ENCODE measurements at regions not wholly inside any gene's neighbourhood (a gene's known extent, or its start where the extent isn't known, plus 50 kb on each side); places are given as distances from the start of the nearest gene placed in this dataset.

- no peak for DNase-seq
- Mint-ChIP-seq H3K27me3 (no peaks in the 10 kb centered on the region), H3K4me1 (no peaks in the 10 kb centered on the region), H3K27ac (no peak overlapping the region), H3K4me3 (no peak overlapping the region), H3K9me3 (peaks cover 49 to 54% of the 10 kb centered on the region in 2 donors)
- ATAC-seq: no peak
Observed at GRCh38 chr3:68173012-68173634, 518.7 kb upstream of the SUCLG2 start.

GRCh38 chr3:68172039-68172438 lies 517.6 kb upstream of the SUCLG2 start:
- Mint-ChIP-seq H3K27me3 (no peaks in the 10 kb centered on the region), H3K4me1 (no peaks in the 10 kb centered on the region), H3K27ac (no peak overlapping the region), H3K4me3 (no peak overlapping the region), H3K9me3 (peaks cover 49 to 54% of the 10 kb centered on the region in 2 donors)
- ATAC-seq (no peak), DNase-seq (no peak)

- DNase-seq: no peak
- H3K27ac Mint-ChIP-seq: no peak overlapping the region
- peaks cover 8% of the 10 kb centered on the region for H3K27me3 Mint-ChIP-seq
- no peaks in the 10 kb centered on the region for H3K9me3 Mint-ChIP-seq
- H3K4me3 Mint-ChIP-seq: no peak overlapping the region
- no peak for ATAC-seq
- no peaks in the 10 kb centered on the region for H3K4me1 Mint-ChIP-seq
Observed at GRCh38 chr3:68163968-68164367, 509.6 kb upstream of the SUCLG2 start.

DNA sequence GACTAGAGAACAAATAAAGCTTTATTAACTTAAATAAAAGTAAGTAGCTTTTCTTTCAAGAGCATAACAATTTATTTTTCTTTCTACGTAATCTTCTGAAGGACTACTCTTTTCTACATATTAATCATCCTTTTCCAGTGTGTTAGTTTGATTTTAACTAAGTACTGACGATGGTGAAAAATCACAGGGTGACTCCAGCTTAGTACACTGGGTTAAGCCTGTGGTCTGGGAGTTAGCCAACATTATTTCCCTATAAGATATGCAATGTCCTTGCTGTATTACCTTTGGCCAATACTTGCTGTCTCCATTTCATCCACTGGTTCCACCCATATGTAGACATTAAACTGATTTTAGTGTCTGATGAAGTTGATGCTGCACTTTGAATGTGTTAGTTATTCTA lies 508.6 kb upstream of the SUCLG2 start:
- peaks cover 8% of the 10 kb centered on the region for H3K27me3 Mint-ChIP-seq
- no peak for DNase-seq
- no peak overlapping the region for H3K4me3 Mint-ChIP-seq
- H3K27ac Mint-ChIP-seq: no peak overlapping the region
- no peaks in the 10 kb centered on the region for H3K9me3 Mint-ChIP-seq
- H3K4me1 Mint-ChIP-seq: no peaks in the 10 kb centered on the region
- ATAC-seq: no peak

DNA sequence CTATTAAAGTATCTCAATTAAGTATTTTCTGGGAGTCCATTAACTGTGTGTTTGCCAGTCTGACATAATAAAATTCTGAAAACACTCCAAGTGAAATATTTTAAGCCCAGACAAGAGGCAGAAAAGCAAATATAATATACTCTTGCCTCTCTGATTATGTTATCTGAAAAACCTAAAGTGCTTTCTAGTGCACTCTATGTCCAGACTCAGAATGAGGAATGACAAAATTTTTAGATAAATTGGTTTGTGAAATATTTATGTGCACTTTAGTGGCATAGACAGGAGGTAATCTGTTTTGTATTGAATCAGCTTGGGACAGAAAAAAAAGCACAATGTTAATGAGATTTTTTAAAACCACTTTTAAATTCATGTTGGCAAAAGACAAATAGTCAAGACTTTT lies 508.2 kb upstream of the SUCLG2 start:
- peaks cover 8% of the 10 kb centered on the region for H3K27me3 Mint-ChIP-seq
- no peaks in the 10 kb centered on the region for H3K4me1 Mint-ChIP-seq
- no peak overlapping the region for H3K4me3 Mint-ChIP-seq
- H3K27ac Mint-ChIP-seq: no peak overlapping the region
- no peak for ATAC-seq
- no peak for DNase-seq
- H3K9me3 Mint-ChIP-seq: no peaks in the 10 kb centered on the region

- no peak for ATAC-seq
- no peak overlapping the region for H3K4me3 Mint-ChIP-seq
- no peaks in the 10 kb centered on the region for H3K4me1 Mint-ChIP-seq
- peaks cover 0 to 4% of the 10 kb centered on the region in 2 donors for H3K9me3 Mint-ChIP-seq
- no peaks in the 10 kb centered on the region for H3K27me3 Mint-ChIP-seq
- no peak for DNase-seq
- no peak overlapping the region for H3K27ac Mint-ChIP-seq
Observed at GRCh38 chr3:68151359-68151758, 496.9 kb upstream of the SUCLG2 start.

GRCh38 chr3:68148447-68148846 lies 494.0 kb upstream of the SUCLG2 start:
- Mint-ChIP-seq H3K27ac (no peak overlapping the region), H3K4me1 (no peaks in the 10 kb centered on the region), H3K9me3 (peaks cover 4 to 8% of the 10 kb centered on the region in 2 donors), H3K27me3 (no peaks in the 10 kb centered on the region), H3K4me3 (no peak overlapping the region)
- DNase-seq: no peak
- no peak for ATAC-seq

- Mint-ChIP-seq H3K27ac (no peak overlapping the region), H3K27me3 (no peaks in the 10 kb centered on the region), H3K4me1 (no peaks in the 10 kb centered on the region), H3K4me3 (no peak overlapping the region), H3K9me3 (peaks cover 5 to 8% of the 10 kb centered on the region in 2 donors)
- DNase-seq (no peak), ATAC-seq (no peak)
Observed at GRCh38 chr3:68142441-68142840, 488.0 kb upstream of the SUCLG2 start.

- H3K9me3 Mint-ChIP-seq: peaks cover 0 to 5% of the 10 kb centered on the region in 2 donors
Observed at GRCh38 chr3:68139897-68140296, 485.5 kb upstream of the SUCLG2 start.

GRCh38 chr3:68136411-68136810 lies 482.0 kb upstream of the SUCLG2 start:
- H3K4me1 Mint-ChIP-seq: no peaks in the 10 kb centered on the region
- DNase-seq: no peak
- no peak for ATAC-seq
- peaks cover 0 to 5% of the 10 kb centered on the region in 2 donors for H3K9me3 Mint-ChIP-seq
- H3K27ac Mint-ChIP-seq: no peak overlapping the region
- no peaks in the 10 kb centered on the region for H3K27me3 Mint-ChIP-seq
- no peak overlapping the region for H3K4me3 Mint-ChIP-seq

More at GRCh38 chr3:68139897-68140296, 485.5 kb upstream of the SUCLG2 start:
- DNase-seq: no peak
- Mint-ChIP-seq H3K27me3 (no peaks in the 10 kb centered on the region), H3K4me3 (no peak overlapping the region), H3K27ac (no peak overlapping the region), H3K4me1 (no peaks in the 10 kb centered on the region)
- ATAC-seq: no peak

- Mint-ChIP-seq H3K4me3 (no peak overlapping the region), H3K27ac (no peak overlapping the region), H3K27me3 (peaks cover 9% of the 10 kb centered on the region), H3K9me3 (peaks cover 0 to 5% of the 10 kb centered on the region in 2 donors), H3K4me1 (no peaks in the 10 kb centered on the region)
- no peak for DNase-seq
- no peak for ATAC-seq
Observed at GRCh38 chr3:68135067-68135466, 480.7 kb upstream of the SUCLG2 start.

DNA sequence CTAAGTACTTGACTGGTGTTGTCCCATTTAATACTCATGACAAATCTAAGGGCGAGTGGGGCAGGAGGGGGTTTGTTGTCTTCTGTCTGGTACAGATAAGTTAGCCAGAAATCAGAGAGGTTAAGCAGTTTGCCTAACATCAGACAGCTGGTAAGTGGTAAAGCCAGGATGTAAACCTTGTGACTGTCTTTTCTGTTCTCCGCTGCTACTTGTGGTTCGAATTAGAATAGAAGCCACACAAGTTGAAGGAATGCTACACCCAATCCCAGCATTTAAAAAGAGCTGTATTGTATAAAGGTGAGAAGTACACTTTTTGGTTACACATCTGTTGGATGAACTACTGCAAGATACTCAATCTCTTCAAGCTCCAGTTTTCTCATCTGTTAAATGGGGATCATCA lies 474.7 kb upstream of the SUCLG2 start:
- DNase-seq: no peak
- no peak for ATAC-seq
- Mint-ChIP-seq H3K9me3 (peaks cover 10% of the 10 kb centered on the region in 2 donors), H3K4me3 (no peak overlapping the region), H3K27me3 (peaks cover 10% of the 10 kb centered on the region), H3K27ac (no peak overlapping the region), H3K4me1 (no peaks in the 10 kb centered on the region)

DNA sequence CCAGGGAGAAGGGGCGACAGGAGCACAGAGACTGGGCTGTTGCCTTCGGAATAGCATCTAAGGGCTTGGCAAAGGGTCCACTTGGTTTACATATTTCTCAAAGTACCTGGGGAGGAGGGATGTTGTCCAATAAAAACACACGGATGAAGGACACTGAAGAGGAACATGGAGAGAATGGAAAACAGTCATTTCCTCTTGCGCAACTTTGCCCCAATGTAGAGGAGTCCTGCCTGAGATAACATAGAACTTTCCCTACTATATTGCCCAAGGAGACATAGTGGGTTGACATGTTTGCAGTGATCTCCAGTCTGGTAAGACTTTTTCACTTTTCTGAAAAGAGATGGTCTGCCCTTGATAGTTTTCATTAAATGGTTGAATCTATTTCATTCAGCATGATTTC lies 468.8 kb upstream of the SUCLG2 start:
- ATAC-seq (no peak), DNase-seq (no peak)
- no peaks in the 10 kb centered on the region for H3K27me3 Mint-ChIP-seq
- no peak overlapping the region for H3K4me3 Mint-ChIP-seq
- no peak overlapping the region for H3K27ac Mint-ChIP-seq
- peaks cover 10% of the 10 kb centered on the region in 2 donors for H3K9me3 Mint-ChIP-seq
- no peaks in the 10 kb centered on the region for H3K4me1 Mint-ChIP-seq

DNA sequence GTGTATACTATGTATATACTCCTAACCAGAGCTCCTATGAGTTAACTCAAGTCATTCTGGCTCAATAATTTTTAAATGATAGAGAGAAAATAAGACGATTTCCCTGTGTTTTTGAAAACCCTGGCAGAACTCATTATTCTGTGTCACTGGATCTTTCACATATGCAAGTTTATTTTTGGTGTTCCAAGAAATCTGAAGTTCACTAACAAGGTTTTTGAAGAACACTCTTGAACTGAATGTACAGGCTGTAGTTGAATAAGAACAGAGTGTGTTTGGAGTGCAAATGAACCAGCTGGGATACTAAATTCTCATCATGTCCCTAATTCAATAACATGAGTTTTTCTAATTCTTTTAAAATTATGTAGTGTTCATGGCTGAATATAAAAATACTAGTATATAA lies 466.9 kb upstream of the SUCLG2 start:
- peaks cover 0 to 5% of the 10 kb centered on the region in 2 donors for H3K9me3 Mint-ChIP-seq
- H3K27ac Mint-ChIP-seq: no peak overlapping the region
- no peak overlapping the region for H3K4me3 Mint-ChIP-seq
- H3K27me3 Mint-ChIP-seq: no peaks in the 10 kb centered on the region
- H3K4me1 Mint-ChIP-seq: no peaks in the 10 kb centered on the region
- no peak for DNase-seq
- no peak for ATAC-seq

GRCh38 chr3:68116580-68116979 lies 462.2 kb upstream of the SUCLG2 start:
- Mint-ChIP-seq H3K4me1 (no peaks in the 10 kb centered on the region), H3K27ac (no peak overlapping the region), H3K4me3 (no peak overlapping the region), H3K9me3 (peaks cover 0 to 5% of the 10 kb centered on the region in 2 donors), H3K27me3 (no peaks in the 10 kb centered on the region)
- DNase-seq (no peak), ATAC-seq (no peak)

- peaks cover 6 to 10% of the 10 kb centered on the region in 2 donors for H3K9me3 Mint-ChIP-seq
- H3K27ac Mint-ChIP-seq: peak overlapping the region in 1 of 2 donors; percentile 80
- DNase-seq (no peak), ATAC-seq (no peak)
- H3K4me1 Mint-ChIP-seq: peaks cover 5% of the 10 kb centered on the region
- no peaks in the 10 kb centered on the region for H3K27me3 Mint-ChIP-seq
- no peak overlapping the region for H3K4me3 Mint-ChIP-seq
Observed at GRCh38 chr3:68103811-68104210, 449.4 kb upstream of the SUCLG2 start.

- ATAC-seq (no peak), DNase-seq (no peak)
- H3K4me3 Mint-ChIP-seq: peak overlapping the region; percentile 26 to 52
- H3K27me3 Mint-ChIP-seq: no peaks in the 10 kb centered on the region
- no peaks in the 10 kb centered on the region for H3K9me3 Mint-ChIP-seq
- peak overlapping the region in 1 of 2 donors; percentile 94 for H3K27ac Mint-ChIP-seq
- peaks cover 53% of the 10 kb centered on the region for H3K4me1 Mint-ChIP-seq
Observed at GRCh38 chr3:68090571-68090970, 436.2 kb upstream of the SUCLG2 start.
